OCI-LY7 (cell line): ENCODE measurements at regions not wholly inside any gene's neighbourhood (a gene's known extent, or its start where the extent isn't known, plus 50 kb on each side); places are given as distances from the start of the nearest gene placed in this dataset.

ENCODE experiments used
- BruUV-seq: library from RNA; stranded (reverse); fragments of 400-500 nt; replicated peaks from 2 replicates; lab custom pipeline; 2021; lab: Mats Ljungman, UMichigan
- CTCF ChIA-PET: fragments of 300-600 bp; sonication (Branson Sonifier 250); formaldehyde crosslinking; loops from one replicate; lab custom pipeline; 2022; ENCODE audit warnings: antibody characterized with exemption; ENCODE audit not compliant: unreplicated experiment; lab: Charles Lee
- POLR2A ChIA-PET: fragments of 300-600 bp; sonication (Branson Sonifier 250); formaldehyde crosslinking; loops from one replicate; lab custom pipeline; 2022; ENCODE audit warnings: antibody characterized with exemption; lab: Charles Lee
- DNase-seq: peaks from one replicate; pipeline ENCODE4 v3.0.0-alpha.2; 2015; ENCODE audit warnings: low spot score
- H2AFZ ChIP-seq: fragments of 200-600 bp; sonication (generic), shearing (Covaris generic); 2 replicates; pipeline ENCODE4 v1.6.1; 2014; ENCODE audit warnings: mild to moderate bottlenecking, antibody characterized with exemption, low read length, moderate library complexity
- H3K27ac ChIP-seq: fragments of 200-600 bp; sonication (generic); 2 replicates; pipeline ENCODE4 v1.5.1; 2014; ENCODE audit warnings: mixed run types, low read depth, mild to moderate bottlenecking, moderate library complexity, low read length, inconsistent platforms; ENCODE audit not compliant: poor library complexity, severe bottlenecking
- H3K36me3 ChIP-seq: fragments of 200-600 bp; sonication (generic); 2 replicates; pipeline ENCODE4 v1.6.1; 2014; ENCODE audit warnings: mild to moderate bottlenecking, antibody characterized with exemption, low read length, moderate library complexity, mixed read lengths; ENCODE audit not compliant: insufficient read depth
- H3K4me1 ChIP-seq: fragments of 200-600 bp; sonication (generic); 2 replicates; pipeline ENCODE4 v1.5.1; 2014; ENCODE audit warnings: mild to moderate bottlenecking, low read length; ENCODE audit not compliant: insufficient read depth, poor library complexity, severe bottlenecking
- H3K4me2 ChIP-seq: fragments of 200-600 bp; sonication (generic); 2 replicates; pipeline ENCODE4 v1.6.1; 2014; ENCODE audit warnings: mild to moderate bottlenecking, low read length
- H3K4me3 ChIP-seq: fragments of 200-600 bp; sonication (generic); 2 replicates; pipeline ENCODE4 v1.5.1; 2014; ENCODE audit warnings: mild to moderate bottlenecking, low read depth, low read length; ENCODE audit not compliant: poor library complexity, severe bottlenecking
- H3K79me2 ChIP-seq: fragments of 200-600 bp; sonication (generic); 2 replicates; pipeline ENCODE4 v1.6.1; 2016; ENCODE audit warnings: low read depth, mild to moderate bottlenecking, low read length, moderate library complexity, mixed read lengths; ENCODE audit not compliant: insufficient read depth
- H3K9me2 ChIP-seq: fragments of 200-600 bp; sonication (generic); 2 replicates; pipeline ENCODE4 v1.6.1; 2016; ENCODE audit warnings: mild to moderate bottlenecking, low read length, mixed read lengths; ENCODE audit not compliant: insufficient read depth
- H3K9me3 ChIP-seq: fragments of 200-600 bp; sonication (generic); 2 replicates; pipeline ENCODE4 v1.6.1; 2014; ENCODE audit warnings: mild to moderate bottlenecking, mixed run types, low read length, mixed read lengths
- H4K20me1 ChIP-seq: fragments of 200-600 bp; sonication (generic); 2 replicates; pipeline ENCODE4 v1.6.1; 2014; ENCODE audit warnings: mild to moderate bottlenecking, antibody characterized with exemption, low read length, moderate library complexity, mixed read lengths; ENCODE audit not compliant: insufficient read depth
- CTCF ChIP-seq: fragments of 200-600 bp; sonication (generic); conservative IDR thresholded peaks from 2 replicates; pipeline ENCODE4 v1.5.1; 2014; ENCODE audit warnings: mild to moderate bottlenecking, antibody characterized with exemption, low read length, moderate library complexity, mixed read lengths
- EZH2phosphoT487 ChIP-seq: fragments of 200-600 bp; sonication (generic); IDR thresholded peaks from 2 replicates; pipeline ENCODE4 v1.6.1; 2018; ENCODE audit warnings: low read depth, borderline replicate concordance, mild to moderate bottlenecking, mixed run types, antibody characterized with exemption, low read length, moderate library complexity, mixed read lengths
- intact Hi-C: fragments of 100-400 bp; cut with micrococcal nuclease; formaldehyde crosslinking; loops from one replicate; pipeline ENCODE4 v1.10.0; 2022; ENCODE audit not compliant: unreplicated experiment

GRCh38 chr22:49613511-49614270, 214.0 kb downstream of the BRD1 start:
- no TSS peak for BruUV-seq
- no peak for TF ChIP-seq EZH2phosphoT487
- TF ChIP-seq CTCF = no peak
- ChIA-PET POLR2A (no interaction called here), CTCF (no interaction called here)
- Histone ChIP-seq H2AFZ (no peak overlapping the region), H3K4me3 (no peak overlapping the region), H3K9me2 (no peaks in the 10 kb centered on the region), H3K27ac (no peak overlapping the region), H3K4me2 (no peak overlapping the region), H3K4me1 (no peaks in the 10 kb centered on the region), H3K9me3 (peaks cover 18% of the 10 kb centered on the region; the same call in 1 of the 2 replicates), H3K79me2 (no peaks in the 10 kb centered on the region), H4K20me1 (no peaks in the 10 kb centered on the region), H3K36me3 (peaks cover 7% of the 10 kb centered on the region)
- DNase-seq = no peak
- intact Hi-C loops = no loop called here

GRCh38 chr22:49613108-49613507, 214.6 kb downstream of the BRD1 start:
- intact Hi-C loops = no loop called here
- no peaks in the 10 kb centered on the region for H4K20me1 ChIP-seq
- no peak overlapping the region for H3K4me2 ChIP-seq
- H3K27ac ChIP-seq = no peak overlapping the region
- BruUV-seq = no TSS peak
- H3K4me1 ChIP-seq = no peaks in the 10 kb centered on the region
- no peak for TF ChIP-seq EZH2phosphoT487
- no peak for TF ChIP-seq CTCF
- ChIA-PET CTCF (no interaction called here), POLR2A (no interaction called here)
- H3K36me3 ChIP-seq = peaks cover 7% of the 10 kb centered on the region
- no peak for DNase-seq
- no peak overlapping the region for H3K4me3 ChIP-seq
- H3K9me2 ChIP-seq = no peaks in the 10 kb centered on the region
- no peak overlapping the region for H2AFZ ChIP-seq
- peaks cover 18% of the 10 kb centered on the region; the same call in 1 of the 2 replicates for H3K9me3 ChIP-seq
- no peaks in the 10 kb centered on the region for H3K79me2 ChIP-seq

DNA sequence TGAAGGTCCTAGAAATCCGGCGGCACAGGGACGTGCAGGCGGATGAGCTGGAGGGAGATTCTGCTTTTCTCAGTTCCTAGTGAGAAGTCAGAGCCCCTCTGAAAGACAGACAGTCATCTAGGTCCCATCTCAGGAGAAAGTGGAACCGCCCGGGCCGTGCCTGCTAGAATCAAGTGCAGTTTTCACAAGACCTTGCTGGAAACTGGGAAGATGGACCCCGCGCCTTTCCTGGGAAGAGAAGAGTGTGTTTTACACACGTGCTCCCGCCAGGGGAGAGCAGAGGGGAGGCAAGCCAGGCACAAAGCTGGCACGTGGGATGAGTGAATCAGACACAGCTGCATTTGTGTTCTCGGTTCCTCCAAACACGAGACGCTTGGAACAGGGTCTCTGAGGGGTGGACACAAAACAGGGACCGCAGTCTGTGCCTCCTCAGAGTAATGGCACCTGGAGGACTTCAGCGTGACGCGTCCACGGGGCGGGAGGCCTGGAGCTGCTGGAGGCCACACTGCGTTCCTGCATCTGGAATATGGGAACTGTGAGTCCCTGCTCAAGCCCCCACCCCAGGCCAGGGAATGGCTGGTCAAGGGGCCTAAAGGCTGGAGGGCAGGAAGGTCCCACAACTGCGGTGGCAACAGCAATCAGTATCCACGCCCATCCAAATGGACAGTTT, 218.3 kb downstream of the BRD1 start:
- H4K20me1 ChIP-seq = no peaks in the 10 kb centered on the region
- intact Hi-C loops = no loop called here
- no peak overlapping the region for H3K27ac ChIP-seq
- no peaks in the 10 kb centered on the region for H3K79me2 ChIP-seq
- peaks cover 22% of the 10 kb centered on the region; the same call in 1 of the 2 replicates for H3K9me3 ChIP-seq
- no peaks in the 10 kb centered on the region for H3K9me2 ChIP-seq
- no TSS peak for BruUV-seq
- TF ChIP-seq EZH2phosphoT487 (no peak), CTCF (no peak)
- H3K4me3 ChIP-seq = no peak overlapping the region
- H3K4me2 ChIP-seq = no peak overlapping the region
- H3K36me3 ChIP-seq = peaks cover 7% of the 10 kb centered on the region
- ChIA-PET POLR2A (no interaction called here), CTCF (no interaction called here)
- H3K4me1 ChIP-seq = no peaks in the 10 kb centered on the region
- H2AFZ ChIP-seq = no peak overlapping the region
- DNase-seq = no peak
